A549 (cell line): ENCODE measurements at regions not wholly inside any gene's neighbourhood (a gene's known extent, or its start where the extent isn't known, plus 50 kb on each side); places are given as distances from the start of the nearest gene placed in this dataset.

Experiments
- BHLHE40 ChIP-seq: IDR thresholded peaks from 2 replicates; pipeline ENCODE4 v1.6.1; 2012; ENCODE audit warnings: low read depth, low read length, inconsistent platforms
- CBX8 ChIP-seq: fragments of 200-600 bp; sonication (generic); IDR thresholded peaks from 2 replicates; pipeline ENCODE4 v1.6.1; 2016
- CTCF ChIP-seq: fragments of >200 bp; sonication (Bioruptor Twin); formaldehyde crosslinking; IDR thresholded peaks from 3 replicates; pipeline ENCODE4 v1.5.1; 2016
- RFX5 ChIP-seq: fragments of 450-650 bp; IDR thresholded peaks from 2 replicates; pipeline ENCODE4 v1.7.1; 2014; ENCODE audit warnings: antibody characterized with exemption, mild to moderate bottlenecking, moderate library complexity
- RNF2 ChIP-seq: fragments of 200-600 bp; sonication (generic); IDR thresholded peaks from 2 replicates; pipeline ENCODE4 v1.6.1; 2016; ENCODE audit warnings: low read depth, mild to moderate bottlenecking, antibody characterized with exemption, moderate library complexity, borderline replicate concordance

DNA sequence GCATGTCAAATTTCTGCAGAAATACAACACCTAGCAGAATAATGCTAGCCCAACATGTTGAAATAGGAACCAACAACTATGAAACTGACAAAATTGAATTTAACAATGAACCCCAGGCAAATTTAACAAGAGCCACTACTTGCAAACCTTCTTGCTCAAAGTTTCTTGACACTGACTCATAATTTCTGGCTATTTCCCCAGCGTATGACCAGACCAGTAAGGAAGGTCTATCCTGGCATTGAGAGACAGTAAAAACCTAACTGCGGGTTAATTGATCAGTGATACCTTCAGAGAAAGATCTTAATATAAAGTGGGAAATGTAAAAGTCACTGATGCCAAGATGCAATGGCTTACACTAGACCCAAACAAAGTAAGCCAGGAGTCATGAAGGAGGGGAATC, 510.1 kb downstream of the ARL4A start:
- TF ChIP-seq CTCF (no peak), CBX8 (no peak), RNF2 (no peak), BHLHE40 (no peak), RFX5 (no peak)
